Right atrium auricular region (tissue), 2 donors: ENCODE measurements at regions not wholly inside any gene's neighbourhood (a gene's known extent, or its start where the extent isn't known, plus 50 kb on each side); places are given as distances from the start of the nearest gene placed in this dataset.

ENCODE experiments used
- DNase-seq: peaks from one replicate; pipeline ENCODE4 v3.0.0-alpha.2; 2019; ENCODE audit warnings: low spot score
- H3K27ac ChIP-seq, 2 donors: fragments of 200-600 bp; sonication (generic); 1 replicate in 1 of 2; 2 replicates in 1 of 2; pipeline ENCODE4 v1.5.1; 2016 to 2019
- H3K27me3 ChIP-seq, 2 donors: fragments of 200-600 bp; sonication (generic); one replicate each; pipeline versions ENCODE4 v1.5.1 to v1.6.0; 2017 to 2019
- H3K36me3 ChIP-seq: fragments of 200-600 bp; sonication (generic); one replicate; pipeline ENCODE4 v1.5.1; 2016
- H3K4me1 ChIP-seq, 2 donors: fragments of 200-600 bp; sonication (generic); one replicate each; pipeline versions ENCODE4 v1.5.1 to v1.6.0; 2017 to 2019
- H3K4me3 ChIP-seq, 2 donors: fragments of 200-600 bp; sonication (generic); 1 replicate in 1 of 2; 2 replicates in 1 of 2; pipeline ENCODE4 v1.5.1; 2017 to 2019; ENCODE audit warnings: mild to moderate bottlenecking in 1 of 2, moderate library complexity in 1 of 2
- H3K9me3 ChIP-seq, 2 donors: fragments of 200-600 bp; sonication (generic); one replicate each; pipeline ENCODE4 v1.5.1; 2019
- CTCF ChIP-seq, 2 donors: fragments of 200-600 bp; sonication (generic); IDR thresholded peaks; one replicate each; pipeline ENCODE4 v1.5.1; 2019; ENCODE audit warnings: antibody characterized with exemption in 2 of 2

DNA sequence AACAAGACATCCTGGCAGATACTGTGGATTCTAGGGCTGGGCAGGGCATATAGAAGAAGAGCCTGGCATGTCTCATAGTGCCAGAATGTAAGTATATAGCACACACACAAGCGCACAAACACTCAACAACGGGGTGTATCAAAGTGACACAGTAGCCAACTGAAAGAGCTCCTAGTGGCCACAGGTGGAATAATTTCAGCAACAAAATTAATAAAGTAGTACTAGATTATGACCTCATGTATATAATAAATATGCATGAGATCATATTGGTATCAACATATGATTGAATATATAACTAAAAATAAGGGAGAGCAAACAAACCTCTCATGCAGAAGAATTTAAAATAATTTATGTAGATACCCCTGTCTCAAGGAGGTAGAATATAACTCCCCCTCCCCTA, 72.4 kb upstream of the CXCL12 start:
- Histone ChIP-seq H3K4me3 (no peak overlapping the region), H3K27me3 (no peaks in the 10 kb centered on the region), H3K9me3 (no peaks in the 10 kb centered on the region), H3K27ac (no peak overlapping the region), H3K36me3 (no peaks in the 10 kb centered on the region), H3K4me1 (no peaks in the 10 kb centered on the region)
- TF ChIP-seq CTCF (IDR thresholded peaks at IDR 0.05): no peak
- DNase-seq: no peak

DNA sequence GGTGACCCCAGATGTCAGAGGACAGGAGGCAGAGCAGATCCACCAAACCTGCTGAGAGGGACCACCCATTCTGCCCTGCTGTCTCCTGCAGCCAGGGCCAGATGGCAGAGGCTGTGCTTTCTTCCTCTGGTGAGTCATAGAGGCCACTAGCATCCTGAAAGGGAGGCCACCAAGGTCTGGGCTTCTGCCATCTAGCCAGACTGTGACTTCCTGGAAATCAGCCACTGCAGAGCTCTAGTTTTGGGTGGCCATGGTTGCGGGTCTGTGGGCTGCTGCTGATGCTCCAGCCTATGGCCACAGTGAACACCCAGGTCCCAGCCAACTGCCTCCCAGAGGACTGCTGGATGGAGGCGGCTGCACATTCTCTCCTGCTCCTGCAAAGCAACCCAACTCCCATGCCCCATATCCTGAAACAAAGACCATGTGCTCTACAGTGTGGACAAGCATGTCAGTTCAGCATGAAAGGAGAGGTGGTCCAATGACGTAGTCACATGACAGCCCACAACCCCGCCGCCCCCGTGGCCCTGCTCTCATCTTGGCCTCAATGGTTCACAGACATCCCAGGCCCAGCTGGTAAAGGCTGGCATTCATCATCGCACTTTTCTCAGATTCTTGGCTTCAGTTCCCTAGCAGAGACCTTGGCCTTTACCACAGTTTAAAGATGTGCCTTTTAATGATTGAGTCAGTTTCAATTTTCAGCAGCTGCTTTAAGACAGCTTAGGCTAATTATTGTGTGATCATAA, 73.9 kb upstream of the CXCL12 start:
- no peak for DNase-seq

DNA sequence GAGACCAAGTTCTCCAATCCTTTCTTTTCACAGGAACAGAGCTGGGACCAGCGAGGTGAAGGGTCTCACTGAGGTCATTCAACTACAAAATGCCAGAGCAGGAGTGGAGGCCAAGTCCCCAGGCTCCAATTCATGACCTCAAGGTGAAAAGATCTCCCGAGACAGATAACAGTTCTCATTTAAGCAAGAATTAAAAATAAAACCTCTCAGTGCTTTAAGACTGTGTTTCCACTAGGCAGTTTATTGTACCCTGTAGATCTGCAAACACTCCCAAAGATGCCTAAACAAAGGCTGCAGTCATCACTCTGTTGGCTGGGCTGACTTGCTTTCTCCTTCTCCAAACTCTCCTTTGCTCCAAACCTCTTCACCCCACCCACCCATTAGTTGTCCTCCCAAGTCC, 74.8 kb upstream of the CXCL12 start:
- H3K27ac ChIP-seq: no peak overlapping the region
- no peak overlapping the region for H3K4me3 ChIP-seq
- no peak for TF ChIP-seq CTCF (IDR thresholded peaks at IDR 0.05)
- DNase-seq: no peak
- no peaks in the 10 kb centered on the region for H3K4me1 ChIP-seq
- H3K9me3 ChIP-seq: no peaks in the 10 kb centered on the region
- no peaks in the 10 kb centered on the region for H3K36me3 ChIP-seq
- H3K27me3 ChIP-seq: no peaks in the 10 kb centered on the region

More for the DNA sequence above, 73.9 kb upstream of the CXCL12 start:
- Histone ChIP-seq H3K4me3 (no peak overlapping the region), H3K27ac (no peak overlapping the region), H3K36me3 (no peaks in the 10 kb centered on the region), H3K4me1 (no peaks in the 10 kb centered on the region), H3K9me3 (no peaks in the 10 kb centered on the region), H3K27me3 (no peaks in the 10 kb centered on the region)
- TF ChIP-seq CTCF (IDR thresholded peaks at IDR 0.05): no peak

- no peaks in the 10 kb centered on the region for H3K4me1 ChIP-seq
- no peaks in the 10 kb centered on the region for H3K27me3 ChIP-seq
- H3K4me3 ChIP-seq: no peak overlapping the region
- no peak for DNase-seq
- TF ChIP-seq CTCF (IDR thresholded peaks at IDR 0.05): no peak
- H3K9me3 ChIP-seq: no peaks in the 10 kb centered on the region
- H3K36me3 ChIP-seq: no peaks in the 10 kb centered on the region
- no peak overlapping the region for H3K27ac ChIP-seq
Observed at GRCh38 chr10:44460416-44460815, 75.5 kb upstream of the CXCL12 start.

- Histone ChIP-seq H3K9me3 (no peaks in the 10 kb centered on the region), H3K4me1 (no peaks in the 10 kb centered on the region), H3K36me3 (no peaks in the 10 kb centered on the region), H3K4me3 (no peak overlapping the region), H3K27me3 (no peaks in the 10 kb centered on the region), H3K27ac (no peak overlapping the region)
- no peak for DNase-seq
- TF ChIP-seq CTCF (IDR thresholded peaks at IDR 0.05): no peak
Observed at GRCh38 chr10:44462338-44462914, 77.5 kb upstream of the CXCL12 start.
